NCI-H526 (cell line): ENCODE measurements at regions not wholly inside any gene's neighbourhood (a gene's known extent, or its start where the extent isn't known, plus 50 kb on each side); places are given as distances from the start of the nearest gene placed in this dataset.
A peak's percentile ranks its signal among the peaks of the same experiment; 100 is the strongest.

Experiments used
- DNase-seq, 2 experiments: peaks; one replicate each; lab custom pipeline; 2025; lab: John Stamatoyannopoulos, UW

DNA sequence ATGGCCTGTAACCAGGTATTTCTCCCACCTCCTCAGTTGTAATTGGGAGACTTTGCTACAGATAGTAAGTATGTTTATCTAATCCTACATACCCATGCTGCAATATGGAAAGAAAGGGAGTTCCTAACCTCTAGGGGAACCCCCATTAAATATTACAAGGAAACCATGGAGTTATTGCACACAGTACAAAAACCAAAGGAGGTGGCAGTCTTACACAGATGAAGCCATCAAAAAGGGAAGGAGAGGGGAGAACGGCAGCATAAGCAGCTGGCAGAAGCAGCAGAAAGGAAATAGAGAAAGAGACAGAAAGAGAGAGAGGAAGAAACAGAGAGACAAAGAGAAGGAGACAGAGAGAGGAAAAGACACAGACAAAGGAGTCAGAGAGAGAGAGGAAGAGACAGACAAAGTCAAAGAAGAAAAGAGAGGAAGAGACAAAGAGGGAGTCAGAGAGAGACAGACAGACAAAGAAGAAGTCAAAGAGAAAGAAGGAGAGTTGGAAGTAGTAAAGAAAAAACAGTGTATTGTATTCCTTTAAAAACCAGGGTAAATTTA is 142.9 kb downstream of the FASLG start:
- no peak for DNase-seq

DNA sequence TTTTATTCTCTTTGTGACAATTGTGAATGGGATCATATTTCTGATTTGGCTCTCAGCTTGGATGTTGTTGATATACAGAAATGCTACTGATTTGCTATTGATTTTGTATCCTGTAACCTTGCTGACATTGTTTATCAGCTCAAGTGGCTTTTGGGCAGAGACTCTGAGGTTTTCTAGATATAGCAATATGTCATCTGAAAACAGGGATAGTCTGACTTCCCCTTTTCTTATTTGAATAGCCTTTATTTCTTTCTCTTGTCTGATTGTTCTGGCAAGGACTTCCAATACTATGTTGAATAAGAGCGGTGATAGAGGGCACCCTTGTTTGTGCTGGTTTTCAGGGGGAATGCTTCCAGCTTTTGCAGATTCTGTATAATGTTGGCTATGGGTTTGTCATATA is 150.8 kb downstream of the FASLG start:
- DNase-seq: no peak

DNA sequence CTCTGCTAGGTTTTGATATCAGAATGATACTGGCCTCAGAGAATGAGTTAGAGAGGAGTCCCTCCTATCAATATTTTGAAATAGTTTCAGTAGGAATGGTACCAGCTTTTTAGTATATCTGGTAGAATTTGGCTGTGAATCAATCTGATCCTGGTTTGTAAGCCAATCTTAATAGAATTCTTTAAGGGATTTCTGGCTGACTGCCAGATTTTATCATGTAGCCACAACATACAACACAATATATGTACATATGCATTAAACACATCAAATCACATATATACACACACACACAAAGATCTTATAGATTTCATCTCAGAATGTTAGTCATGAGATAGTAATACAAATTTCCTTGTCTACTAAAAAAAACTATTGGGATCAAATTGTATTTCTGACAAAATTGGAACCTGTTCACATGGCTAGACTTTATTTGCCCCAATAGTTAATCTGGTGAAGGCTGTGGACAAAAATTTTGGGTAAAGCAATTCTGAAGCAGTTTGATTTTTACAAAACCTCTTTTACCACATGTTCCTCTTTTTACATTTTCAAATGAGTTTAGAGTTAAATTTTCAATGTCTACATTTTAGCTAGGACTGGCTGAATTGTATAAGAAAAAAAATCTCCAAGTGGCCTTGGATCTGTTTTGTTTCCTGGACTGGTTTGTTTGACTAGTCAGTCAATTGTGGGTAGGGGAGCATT is 151.7 kb downstream of the FASLG start:
- no peak for DNase-seq

DNA sequence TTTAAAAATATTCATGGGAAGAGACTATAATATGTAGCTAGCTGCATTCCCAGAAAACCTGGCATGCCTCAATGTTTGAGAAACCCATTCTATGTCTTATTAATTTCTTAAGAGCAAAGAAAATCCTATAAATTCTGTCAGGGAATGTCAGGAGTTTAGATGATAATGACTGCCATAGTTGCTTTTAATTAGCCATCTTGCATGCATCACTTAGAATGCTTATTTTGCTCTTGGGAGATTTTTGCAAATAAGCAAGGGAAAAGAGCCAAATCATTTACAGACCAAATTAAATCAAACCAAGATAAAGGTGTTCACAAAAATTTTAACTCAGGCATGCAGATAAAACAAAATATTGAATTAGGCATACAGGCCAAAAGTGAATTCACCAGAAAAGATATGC is 152.8 kb downstream of the FASLG start:
- no peak for DNase-seq

DNA sequence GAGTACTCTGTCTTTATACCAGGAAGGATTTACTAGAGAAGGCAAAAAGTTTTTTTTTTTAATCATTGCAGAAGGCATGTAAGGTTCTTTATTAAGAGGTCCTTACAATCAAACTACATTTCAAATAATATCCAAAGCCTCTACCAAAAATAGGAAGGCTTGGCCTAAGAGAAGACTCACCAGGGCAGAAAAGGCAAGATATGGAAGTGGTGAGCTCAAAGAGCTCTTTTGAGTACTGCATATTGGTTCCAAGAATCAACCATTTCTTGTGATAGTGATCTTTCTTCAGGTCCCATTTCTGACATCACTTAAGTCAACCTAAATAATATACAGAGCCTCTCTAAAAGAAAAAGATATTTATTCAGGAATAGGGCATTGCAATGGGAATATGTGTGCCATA is 153.2 kb downstream of the FASLG start:
- no peak for DNase-seq

DNA sequence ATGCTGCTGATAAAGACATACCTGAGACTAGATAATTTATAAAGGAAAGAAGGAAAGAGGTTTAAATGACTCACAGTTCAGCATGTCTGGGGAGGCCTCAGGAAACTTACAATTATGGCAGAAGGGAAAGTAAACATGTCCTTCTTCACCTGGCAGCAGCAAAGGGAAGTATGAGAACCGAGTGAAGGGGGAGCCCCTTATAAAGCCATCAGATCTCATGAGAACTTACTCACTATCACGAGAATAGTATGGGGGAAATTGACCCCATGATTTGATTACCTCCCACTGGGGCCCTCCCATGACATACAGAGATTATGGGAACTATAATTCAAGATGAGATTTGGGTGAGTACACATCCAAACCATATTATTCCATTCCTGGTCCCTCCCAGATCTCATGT is 154.4 kb downstream of the FASLG start:
- no peak for DNase-seq

DNA sequence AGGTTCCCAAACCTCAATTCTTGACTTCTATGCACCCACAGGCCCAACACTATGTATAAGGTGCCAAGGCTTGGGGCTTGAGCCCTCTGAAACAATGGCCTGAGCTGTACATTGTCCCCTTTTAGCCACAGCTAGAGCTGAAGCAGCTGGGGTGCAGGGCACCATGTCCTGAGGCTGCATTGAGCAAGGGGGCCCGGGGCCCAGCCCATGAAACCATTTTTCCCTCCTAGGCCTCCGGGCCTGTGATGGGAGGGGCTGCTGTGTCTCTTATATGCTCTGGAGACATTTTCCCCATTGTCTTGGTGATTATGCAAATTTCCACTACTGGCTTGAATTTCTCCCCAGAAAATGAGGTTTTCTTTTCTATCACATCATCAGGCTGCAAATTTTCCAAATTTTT is 155.5 kb downstream of the FASLG start:
- DNase-seq: no peak

DNA sequence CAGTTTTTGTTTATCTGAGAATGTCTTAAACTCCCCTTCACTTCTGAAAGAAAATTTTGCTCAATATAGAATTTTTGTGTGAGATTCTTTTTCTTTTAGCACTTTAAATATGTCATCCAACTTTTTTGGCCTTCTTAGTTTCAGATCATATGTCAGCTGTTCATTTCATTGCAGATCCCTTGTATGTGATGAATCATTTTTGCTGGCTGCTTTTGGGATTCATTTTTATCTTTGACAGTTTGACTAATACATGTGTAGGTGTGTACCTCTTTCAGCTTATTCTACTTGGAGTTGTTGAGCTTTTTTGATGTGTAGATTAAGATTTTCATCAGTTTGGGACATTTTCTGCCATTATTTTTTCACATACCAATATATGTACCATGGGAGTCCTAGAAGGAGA is 156.8 kb downstream of the FASLG start:
- DNase-seq: no peak

DNA sequence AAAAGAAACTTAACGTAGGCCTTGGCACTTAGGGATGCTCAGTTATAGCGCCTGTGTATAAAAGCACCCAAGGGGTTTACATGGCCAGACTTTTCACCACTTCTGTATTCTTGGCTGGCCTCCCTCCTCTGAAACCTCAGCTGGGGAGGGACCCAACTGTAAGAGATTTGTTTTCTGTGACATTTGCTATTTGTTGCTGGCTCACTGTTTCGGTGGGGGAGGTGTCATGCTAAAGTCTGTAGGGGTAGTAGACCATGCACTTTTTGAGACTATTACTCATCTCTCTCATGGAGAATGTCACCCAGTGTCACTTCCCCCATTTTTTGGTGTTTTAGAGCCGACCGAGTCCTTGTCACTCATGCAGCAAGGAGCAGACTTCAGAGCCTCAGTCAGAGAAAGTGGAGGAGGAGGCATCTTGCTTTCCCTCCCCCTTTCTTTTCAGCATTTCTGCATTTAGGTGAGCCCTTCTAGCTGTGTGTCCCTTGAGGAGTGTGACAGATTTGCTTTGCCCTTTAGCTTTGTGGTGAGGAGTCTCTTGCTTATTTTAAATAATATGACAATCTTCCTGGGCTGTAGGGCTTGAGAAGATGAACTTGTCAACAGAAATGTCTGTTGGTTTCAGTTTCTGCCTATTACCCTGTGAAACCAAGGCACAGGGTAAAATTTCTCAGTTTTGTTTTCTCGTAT is 160.1 kb downstream of the FASLG start:
- DNase-seq: no peak

DNA sequence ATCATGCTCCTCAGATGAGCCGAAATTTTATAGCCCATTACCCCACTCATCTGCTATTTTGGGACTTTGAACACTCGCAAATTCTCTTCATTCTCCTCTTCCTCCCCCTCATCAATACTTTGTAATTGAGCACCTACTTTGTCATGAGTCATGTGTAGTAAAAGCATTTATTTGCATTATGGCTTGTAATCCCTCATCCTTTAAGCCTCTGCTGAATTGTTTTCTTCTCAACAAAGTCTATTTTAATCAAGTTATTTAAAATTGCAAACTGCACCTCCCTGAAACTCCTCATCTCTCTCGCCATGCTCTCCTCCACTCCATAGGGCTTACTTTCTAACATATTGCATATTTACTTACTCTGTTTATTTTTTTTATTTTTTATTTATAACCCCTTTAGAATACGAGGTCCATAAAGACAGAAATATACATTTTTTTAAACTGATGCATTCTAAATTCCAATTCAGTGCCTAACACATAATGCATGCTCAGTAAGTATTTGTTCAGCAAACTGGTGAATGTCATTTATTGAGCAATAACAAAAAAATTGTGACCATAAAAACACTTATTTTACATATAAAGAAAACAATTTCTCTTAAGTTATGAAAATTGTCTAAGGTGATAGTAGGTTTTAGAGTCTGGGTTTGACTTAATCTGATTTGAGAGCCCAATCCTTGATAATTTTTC is 161.7 kb downstream of the FASLG start:
- DNase-seq: no peak

DNA sequence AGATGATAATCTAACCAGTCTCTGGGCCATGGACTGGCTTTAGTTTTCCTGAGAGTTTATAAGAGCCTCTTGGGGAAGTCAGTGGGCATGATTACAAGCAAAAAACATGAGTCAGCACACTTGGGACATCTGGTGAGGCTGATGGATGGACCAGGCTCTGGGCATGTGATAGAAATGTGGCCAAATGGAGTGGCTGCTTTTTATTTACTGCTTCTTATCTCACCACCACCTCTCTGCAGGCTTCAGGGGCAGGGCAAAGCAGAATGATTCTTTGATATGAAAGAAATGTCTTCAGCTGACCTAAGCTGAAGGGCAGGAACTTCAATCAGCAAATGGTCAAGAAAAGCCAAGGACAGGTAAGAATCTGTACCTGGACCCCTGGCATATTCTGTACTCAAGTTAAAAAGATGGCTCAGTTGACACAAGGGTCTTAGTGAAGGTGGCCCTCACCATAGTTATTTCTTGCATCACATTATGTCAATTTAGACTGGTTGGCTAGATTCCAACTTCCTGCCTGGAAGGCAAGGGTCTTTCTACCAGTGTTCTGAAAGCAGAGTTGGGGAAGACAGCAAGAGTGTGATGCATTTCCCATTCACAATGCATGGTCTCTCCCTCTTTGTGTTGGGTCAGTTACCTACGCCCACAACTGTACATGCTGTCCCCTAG is 162.8 kb downstream of the FASLG start:
- no peak for DNase-seq

DNA sequence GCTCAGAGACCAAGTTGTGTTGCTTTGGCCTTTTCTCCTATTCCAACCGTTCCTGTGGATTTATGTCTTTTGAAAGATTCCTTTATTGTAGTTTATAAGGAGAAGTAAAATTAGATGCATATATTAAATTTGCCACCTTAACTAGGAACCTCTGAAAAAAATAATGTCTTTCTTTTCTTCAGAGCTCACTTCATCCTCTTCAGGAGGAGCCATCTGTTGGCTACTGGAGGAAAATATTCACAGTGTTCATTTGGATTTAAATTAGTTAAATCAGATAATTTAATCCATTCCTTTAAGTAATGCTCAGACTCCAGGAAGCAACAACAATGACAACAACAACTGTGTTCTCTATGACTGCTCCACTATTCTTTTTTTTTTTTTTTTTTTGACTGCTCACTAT is 164.0 kb downstream of the FASLG start:
- no peak for DNase-seq

DNA sequence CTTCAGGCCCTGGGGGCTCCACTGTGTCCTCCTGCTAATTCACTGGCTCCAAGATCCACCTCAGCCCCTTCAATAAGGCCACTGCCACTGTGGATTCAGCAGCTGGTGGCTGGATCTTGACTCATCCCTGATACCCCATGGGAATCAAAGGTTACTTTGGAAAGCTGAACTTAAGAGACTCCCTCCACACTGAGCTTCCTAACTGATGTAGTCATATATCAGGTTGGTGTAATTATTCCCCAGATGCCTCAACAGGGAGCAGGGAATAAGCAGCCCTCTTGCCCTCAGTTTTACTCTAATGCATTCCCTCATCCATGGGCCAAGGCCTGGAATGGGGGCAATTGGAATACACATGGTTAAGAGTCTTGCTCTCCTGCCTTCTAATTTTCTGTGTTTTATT is 164.6 kb downstream of the FASLG start:
- no peak for DNase-seq

DNA sequence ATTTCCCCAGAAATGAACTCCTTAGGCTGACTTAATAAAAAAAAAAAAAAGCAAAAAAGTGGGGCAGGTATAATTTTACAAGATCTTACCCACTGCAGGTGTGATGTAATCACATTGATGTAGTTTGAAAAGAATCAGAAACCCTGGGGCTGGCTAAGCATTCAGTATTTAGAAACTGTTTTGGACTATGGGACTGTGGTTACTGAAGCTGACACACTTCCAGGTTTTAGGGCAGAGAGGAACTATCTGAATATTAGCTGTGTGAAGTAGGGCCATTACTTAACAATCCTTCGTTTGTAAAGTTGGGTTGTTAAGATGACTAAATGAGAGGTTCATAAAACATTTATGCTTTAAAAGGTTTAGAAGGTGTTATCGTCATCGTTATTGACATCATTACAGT is 165.3 kb downstream of the FASLG start:
- no peak for DNase-seq

DNA sequence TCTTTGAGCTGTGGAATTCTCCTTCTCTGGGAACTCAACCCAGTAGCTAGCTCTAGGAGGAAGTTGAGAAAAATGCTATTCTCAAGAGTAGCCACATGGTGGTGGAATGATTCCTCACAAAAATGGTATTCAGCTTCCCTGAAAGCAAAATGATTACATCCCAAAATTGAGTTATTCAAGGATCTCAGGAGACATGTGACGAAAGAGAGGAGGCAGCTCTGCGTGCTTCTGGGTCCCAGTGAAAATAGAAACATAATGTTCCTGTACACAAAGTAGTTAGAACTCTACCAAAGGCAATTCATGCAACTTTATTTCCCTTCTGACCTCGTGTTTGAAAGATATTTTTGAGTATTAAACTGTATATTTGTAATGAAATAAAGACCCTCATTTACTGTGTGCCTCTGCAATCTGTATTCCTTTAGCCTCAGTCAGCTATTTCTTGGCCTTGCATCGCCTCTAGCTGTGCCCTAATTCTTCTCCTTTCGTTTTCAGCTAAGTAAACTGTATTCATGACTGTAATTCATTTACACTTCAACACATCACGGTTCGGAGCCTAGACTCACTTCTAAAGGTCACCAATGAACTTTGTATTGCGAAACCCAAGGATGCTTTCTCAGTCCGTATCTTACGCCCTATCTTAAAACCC is 167.3 kb downstream of the FASLG start:
- peak; percentile 84 to 87 for DNase-seq

DNA sequence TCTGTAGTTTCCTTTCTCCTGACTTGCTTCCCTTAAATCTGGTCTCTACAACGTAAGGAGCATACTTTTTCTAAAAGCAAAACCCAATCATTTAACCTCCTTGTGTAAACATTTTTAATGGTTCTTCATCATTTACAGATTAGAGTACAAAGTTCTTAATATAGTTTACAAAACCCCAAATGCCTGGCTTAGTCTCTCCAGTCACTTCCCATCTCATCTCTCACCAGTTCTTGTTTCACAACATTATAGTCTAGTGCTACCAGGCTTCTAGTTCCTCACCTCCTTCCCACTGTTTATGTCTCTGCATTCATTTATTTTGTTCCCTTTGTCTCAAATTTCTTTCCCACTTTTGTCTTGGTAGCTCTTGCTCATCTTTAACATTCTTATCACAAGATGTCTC is 168.4 kb downstream of the FASLG start:
- DNase-seq: no peak

DNA sequence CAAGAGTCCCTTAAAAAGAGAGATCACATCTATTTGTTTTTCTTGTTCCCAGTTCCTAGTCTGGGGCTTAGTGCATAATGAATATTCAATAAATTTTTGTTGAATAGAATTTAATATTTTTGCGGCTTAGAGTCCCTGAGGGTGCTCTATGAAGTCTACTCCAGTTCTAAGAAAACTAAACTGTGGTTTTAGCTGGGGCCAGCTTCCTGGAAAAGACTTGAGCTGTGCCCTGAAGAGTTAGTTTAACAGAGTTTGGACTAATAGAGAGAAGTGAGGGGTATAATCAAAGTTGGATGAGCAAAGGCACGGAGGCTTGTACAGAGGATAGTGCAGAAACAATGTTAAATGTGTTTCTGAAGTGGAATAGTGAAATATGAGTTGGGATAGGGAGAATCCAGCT is 168.9 kb downstream of the FASLG start:
- DNase-seq: no peak

DNA sequence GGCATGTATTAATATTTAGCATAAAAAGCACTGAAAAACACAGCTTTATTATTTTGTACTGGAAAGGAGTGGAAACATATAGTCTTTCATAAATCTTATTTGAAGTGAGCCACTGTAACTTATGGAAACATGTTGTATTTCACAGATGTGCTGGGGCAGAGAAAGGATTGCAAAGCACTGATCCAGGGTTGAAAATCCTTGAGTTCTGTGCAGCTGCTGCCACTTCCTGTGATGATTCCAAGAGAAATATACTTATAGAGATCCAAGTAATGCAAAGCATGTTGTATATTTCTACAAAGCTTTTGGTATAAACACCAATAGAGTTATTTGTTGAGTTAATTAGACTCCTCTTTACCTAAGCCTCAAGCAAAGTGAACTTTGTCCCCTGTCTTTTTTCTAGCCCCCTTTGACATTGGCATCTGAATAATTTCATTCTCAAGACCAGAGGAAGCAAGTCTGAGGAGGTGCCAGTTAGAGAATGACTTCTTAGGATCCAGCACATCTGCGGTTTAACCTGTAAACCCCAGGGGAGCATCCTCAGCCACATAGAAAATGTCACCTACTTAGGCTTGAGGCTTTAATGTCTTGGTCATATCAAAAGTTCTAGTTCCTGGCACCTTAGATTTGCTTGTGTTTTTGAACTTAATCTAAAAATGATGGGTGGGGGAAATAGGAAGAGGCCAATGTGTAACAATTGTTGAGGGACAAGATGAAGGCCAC is 173.3 kb downstream of the FASLG start:
- no peak for DNase-seq

DNA sequence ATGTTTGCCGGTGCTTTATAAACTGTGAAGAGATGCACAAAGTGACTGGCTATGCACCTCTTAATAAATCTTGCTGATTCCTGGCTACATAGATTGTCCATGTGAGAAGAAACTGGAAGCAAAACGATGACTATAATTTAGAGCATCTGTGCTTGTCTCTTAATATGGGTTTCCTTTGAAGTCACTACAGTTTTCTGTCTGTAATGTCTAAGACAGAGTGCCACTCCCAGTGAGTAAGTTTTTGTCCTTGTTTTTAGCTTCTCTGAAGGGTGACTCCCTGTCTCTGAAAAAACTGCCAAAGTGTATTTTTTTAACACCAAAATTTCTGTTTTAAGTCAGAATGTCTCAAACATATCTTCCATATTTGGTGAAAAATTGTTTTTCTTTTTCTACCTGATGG is 175.1 kb downstream of the FASLG start:
- no peak for DNase-seq

DNA sequence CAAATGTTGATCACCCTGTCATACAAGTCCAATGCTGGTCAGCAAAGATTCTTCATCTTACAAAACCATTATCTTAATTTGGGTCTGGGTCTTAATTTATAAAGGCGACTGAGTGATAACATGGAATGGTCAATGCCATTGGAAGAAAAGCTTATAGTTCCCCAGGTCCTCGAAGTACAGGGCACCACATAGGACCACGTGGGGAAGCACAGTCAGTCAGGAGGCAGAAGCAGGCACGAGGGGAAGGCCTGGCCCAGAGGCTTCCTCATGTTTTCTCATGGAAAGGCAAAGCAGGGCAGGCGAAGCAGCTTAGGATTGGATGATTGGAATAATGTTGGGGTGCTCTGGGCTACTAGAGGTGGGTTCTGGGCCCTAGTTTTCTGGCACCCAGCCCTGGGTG is 175.7 kb downstream of the FASLG start:
- DNase-seq: no peak

DNA sequence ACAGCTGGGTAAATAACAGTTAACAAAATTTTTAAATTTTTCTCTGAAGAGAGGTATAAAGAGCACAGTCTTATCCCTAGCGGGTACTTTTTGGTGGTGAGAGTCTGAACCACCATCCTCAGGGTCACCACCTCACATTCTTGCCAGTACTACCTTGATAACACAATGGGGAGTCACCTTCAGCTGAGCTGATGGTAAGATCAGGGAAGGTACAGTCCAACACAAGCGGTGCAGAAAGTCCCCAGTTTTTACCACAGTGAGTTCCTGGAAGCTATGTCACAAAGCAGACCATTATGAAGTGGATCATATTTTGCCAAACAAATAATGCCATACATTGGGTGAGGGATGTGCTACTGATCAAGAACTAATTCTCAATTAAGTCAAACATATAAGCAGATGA is 176.9 kb downstream of the FASLG start:
- DNase-seq: no peak
